HG03457 (cell line): ENCODE measurements at regions not wholly inside any gene's neighbourhood (a gene's known extent, or its start where the extent isn't known, plus 50 kb on each side); places are given as distances from the start of the nearest gene placed in this dataset.

Source experiments
- ATAC-seq: cut with Tn5 transposase; IDR thresholded peaks from one replicate; pipeline ENCODE4 v1.9.1; 2021; ENCODE audit warnings: moderate number of reproducible peaks; ENCODE audit not compliant: unreplicated experiment

DNA sequence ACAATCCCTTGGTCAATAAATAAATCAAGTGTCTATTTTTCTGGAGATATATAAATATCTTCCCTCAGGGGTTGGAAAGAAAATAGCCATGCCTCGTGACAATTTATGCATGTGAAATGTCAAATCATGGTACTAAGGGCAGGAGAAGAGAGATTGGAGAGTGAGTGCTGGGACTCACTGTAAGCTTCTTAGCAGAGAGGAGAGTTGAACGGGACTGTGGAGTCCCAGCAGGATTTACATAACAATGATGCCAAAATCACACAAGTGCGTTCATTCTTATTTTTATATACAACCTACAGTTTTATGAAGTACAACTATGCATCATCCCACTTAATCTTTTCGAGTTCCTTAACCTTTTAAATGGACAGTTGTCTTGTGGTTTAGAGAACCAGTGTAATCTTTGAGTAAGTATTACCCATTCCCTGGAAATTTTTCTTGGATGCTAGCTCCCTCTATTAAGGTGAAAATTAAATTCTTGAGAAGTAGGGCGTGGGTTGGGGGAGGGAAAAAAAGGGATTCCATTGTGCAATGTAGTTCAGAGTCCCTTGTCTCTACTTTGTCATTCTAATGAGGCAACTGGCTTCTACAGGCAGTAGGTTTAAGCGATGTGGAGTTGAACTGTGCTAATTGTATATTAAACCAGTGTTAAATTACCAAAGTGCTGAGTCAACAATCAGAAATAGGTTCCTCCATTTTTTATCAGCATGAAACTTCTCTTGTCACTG, 143.6 kb upstream of the EPHA4 start:
- no peak for ATAC-seq

DNA sequence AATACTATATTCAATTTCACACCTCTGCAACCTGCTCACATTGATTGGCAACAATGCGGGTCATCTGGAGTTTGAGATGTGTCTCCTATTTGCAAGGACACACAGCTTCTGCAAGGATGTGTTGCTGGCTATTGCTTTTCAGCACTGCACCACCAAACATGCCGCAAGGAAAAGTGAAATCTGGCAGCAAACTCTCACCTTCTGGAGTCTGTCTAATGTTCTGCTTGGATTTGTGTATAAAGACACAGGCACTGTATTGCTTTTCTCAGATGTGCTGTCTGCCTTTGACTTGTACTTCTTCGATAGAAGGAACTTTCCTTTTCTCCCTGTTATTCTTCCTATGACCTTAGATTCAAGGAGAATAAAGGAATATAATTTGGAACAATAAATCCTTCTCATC, 138.6 kb upstream of the EPHA4 start:
- ATAC-seq: no peak

DNA sequence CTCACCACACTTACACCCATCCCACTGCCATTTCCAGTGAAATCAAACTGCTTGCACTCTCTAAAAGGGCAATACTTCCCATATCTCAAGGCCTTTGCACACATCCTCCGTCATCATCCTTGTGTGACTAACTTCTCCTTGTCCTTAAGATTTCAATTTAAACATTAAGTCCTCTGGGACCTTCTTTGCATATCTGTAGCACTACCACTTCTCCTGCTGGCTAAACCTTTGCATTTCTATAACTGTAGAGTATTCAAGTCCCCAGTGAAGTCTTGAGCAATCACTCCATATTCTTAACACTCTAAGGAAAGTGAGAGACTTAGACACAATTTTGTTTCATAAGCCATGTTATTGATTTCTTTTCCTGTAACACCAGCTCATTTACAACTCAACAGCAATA, 136.8 kb upstream of the EPHA4 start:
- no peak for ATAC-seq

DNA sequence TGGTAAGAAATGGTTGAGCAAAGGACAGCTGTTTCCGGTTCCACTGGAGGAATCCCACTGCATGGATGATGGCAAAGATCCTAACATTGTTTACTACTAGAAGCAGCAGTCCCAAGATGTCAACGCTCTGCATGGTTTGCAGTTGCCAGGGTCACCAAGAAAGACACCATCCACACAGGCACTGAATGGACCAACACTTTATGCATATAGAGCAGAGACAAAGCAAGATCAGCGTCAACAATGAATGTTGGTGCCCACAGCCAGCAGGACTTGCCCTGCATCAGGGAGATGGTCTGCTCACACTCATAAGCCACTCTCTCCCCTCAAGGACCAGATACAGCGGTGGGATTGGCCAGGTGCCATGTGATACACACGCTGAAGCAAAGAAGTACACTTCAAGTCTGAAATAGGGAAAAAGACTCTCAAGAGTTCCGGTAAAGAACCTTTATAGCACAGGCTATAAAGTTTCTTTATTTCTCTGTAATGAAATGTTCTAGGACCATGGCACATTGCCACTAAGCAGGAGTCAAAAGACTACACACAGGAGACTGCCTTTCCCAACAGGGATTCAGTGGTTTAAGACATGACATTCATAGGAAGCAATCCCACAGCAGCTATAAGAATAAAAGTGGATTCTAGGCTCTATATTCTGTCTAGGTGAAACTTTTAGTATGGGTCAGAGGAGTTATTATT, 133.2 kb upstream of the EPHA4 start:
- no peak for ATAC-seq

DNA sequence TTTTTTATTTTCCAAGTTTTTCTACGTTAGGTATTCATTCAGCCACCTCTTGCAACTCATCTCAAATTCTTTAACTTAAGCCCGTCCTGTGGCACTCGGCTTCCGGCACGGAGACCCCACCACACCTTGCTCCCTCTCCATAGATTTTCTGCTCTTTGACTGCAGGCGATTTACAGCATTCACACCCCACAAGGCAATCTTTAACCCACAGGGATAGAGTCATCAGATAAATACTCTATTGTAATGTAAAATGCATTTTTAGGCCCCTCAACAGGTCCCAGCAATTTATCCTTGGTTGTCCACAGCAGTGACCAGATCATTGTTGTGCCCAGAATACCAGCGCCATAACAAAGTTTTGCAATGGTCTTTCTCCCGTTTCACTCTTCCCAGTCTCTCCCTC, 132.3 kb upstream of the EPHA4 start:
- no peak for ATAC-seq

DNA sequence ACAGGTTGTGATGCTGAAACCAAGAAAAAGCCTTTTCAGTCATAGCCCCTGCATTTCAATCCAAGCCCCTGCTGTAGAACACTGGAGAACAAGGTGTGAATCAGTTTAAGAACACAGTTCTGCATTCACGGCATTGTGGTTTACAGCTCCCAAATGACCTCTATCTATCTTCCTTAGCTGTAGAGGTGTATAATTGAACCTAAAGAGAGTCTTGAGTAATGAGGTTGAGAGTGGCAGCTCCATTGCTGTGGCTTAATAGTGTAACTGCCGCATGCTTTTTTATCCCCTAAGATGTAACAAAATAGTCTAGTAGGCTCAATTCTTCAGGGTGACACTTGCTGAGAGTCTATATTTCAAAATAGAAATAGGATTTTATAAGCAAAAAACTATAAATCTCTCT, 121.3 kb upstream of the EPHA4 start:
- no peak for ATAC-seq

DNA sequence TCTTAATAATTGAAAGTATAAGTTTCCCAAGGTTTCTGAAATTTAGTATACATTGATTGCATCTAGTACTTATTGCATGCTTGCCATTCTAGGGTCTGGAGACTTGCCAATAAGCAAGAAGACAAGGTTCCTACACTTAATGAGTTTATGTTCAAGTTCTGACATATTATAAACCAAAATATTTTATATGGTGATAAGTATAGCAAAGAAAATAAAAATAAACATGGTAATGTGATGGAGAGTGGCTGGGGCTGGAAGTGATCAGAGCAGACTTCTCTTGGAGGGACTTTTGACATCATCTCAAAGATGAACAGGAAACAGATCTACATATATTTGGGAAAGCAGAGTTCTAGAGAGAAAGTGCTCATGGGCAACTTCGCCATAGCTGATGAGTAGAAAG, 119.5 kb upstream of the EPHA4 start:
- ATAC-seq: no peak

DNA sequence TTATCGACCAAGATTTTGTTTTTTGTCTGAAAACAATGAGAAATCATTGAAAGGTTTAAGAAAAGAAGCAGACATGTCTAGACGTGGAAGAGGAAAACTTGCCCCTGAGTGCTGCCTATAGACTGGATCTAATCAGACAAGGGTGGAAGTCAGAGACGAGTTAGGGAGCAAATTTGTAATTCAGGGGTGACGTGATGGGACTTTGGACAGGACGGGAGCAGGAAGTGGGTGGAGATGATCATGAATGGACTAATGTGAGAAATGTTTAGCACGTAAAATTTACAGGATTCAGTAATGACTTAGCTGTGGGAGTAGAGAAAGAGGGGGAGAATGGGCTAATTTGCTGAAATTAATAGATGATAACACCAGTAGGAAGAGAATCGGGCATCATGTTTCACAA, 117.0 kb upstream of the EPHA4 start:
- ATAC-seq: no peak

DNA sequence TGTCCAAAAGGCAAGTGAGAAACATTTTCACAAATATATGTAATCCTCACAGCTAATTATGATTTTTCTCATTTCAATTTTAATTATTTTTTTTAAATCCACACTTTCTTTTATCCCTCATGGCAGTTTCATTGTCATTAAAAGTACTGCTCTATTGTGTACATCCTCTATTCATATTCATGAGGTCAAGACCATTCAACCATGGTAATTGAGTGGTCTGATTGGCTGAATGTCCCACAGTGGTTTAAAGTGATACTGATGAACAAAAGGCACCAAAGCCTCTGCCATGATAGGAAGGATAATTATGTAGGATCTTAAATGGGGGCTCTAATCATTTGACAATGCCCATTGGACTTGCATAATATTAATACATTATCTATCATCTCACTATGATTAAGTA, 108.4 kb upstream of the EPHA4 start:
- ATAC-seq: no peak

DNA sequence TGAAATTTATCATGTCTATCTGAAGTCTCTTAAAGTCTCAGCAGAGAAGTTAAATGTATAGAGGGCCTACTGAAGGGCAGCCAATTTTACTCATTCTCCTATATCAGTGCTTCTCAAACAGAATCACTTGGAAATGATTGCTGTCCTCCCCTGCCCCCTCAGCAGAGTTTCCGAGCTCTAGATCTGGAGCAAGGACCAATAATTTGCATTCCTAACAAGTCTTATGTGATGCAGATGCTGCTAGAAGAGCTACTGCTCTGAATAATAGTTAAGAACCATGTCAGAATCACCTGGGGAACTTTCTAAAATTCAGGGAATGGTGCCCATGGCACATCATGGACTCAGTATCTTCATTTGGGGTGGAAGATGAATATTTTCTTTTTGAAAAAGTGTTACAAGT, 105.6 kb upstream of the EPHA4 start:
- ATAC-seq: no peak

DNA sequence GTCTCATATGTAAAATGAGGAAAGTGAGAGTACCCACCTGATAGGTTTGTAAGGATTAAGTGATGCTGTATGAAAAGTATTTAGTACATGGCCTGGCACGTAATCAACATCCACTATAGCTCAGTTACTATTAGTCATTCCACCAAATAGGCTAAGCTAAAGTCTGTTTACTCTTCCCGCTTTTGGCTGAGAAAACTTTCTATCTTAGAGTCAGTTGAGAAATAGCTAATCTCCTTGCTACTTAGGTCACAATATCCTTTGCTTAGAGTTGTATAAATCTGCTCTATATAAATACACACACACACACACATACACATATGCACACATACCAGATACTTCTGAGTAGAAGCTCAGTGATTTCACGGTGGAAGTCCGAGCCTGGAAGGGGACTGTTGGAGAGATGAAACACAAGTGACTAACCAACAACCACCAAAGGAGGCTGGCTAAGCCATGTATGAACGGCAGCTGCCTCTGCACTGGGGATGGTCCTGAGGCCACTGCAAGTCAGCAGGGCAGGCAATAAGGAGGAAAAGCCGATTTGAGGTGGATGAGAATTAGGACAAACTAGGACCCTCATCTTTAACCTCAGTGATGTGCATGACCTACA, 104.6 kb upstream of the EPHA4 start:
- no peak for ATAC-seq

DNA sequence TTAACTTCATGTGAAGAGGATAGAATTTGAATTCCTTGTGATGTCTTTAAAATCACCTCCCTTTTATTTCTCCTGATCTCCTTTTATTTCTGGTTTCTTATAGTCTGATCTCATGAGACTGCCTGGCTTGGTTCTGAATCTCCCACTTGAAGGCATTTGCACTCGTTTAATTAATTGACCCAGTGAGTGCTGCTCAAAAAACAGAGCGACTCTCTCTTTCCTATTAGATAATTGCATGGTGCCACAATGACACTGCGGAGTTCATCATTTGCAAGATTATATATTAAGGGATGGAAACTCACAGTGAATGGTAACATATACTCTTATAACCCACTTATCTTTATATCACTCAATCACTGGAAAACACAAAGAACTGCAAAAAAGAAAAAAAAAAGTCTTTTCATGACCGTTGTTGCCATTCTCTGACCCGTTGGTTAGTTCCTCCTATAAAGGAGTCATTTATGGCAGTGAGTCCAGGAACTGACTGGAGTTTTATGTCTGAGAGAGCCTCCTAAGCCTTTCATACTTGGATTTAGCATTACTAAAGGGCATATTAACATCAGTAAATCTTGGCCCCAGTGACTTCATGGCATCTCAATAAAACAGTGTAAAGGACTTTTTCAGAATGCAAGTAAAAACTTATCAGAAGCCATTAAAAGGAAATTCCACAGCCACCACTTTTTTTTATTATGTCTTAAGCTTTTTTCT, 103.3 kb upstream of the EPHA4 start:
- ATAC-seq: no peak

DNA sequence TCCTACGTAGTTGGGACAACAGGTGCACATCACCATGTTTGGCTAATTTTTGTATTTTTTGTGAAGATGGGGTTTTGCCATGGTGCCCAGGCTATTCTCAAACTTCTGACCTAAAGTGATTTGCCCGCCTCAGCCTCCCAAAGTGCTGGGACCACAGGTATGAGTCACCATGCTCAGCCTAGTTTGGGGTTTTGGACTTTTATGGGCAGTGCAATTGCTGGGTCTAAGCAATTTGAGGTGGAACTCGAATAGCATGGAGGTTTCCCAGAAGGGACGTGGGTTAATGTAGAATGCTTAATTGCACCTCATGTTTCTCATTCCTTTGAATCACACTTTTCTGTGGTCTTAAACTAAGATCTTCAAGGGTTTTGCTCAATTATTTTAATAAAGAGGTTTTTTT, 102.3 kb upstream of the EPHA4 start:
- no peak for ATAC-seq

DNA sequence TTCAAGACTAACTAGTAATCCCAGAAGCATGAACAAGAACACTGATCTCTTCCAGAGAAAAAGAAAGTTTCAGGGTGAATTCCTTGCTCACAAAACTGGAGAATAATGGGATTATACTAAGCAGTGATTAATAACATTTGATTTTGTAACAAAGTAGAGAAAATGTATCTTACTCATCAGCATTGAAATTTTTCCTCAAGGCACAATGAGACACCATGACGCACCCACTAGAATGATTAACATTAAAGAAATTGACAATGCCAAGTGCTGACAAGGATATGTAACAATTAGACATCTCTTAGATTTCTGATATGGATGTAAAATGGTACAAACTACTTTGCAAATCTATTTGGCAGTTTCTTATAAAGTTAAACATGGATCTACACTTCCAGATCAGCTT, 101.1 kb upstream of the EPHA4 start:
- no peak for ATAC-seq

DNA sequence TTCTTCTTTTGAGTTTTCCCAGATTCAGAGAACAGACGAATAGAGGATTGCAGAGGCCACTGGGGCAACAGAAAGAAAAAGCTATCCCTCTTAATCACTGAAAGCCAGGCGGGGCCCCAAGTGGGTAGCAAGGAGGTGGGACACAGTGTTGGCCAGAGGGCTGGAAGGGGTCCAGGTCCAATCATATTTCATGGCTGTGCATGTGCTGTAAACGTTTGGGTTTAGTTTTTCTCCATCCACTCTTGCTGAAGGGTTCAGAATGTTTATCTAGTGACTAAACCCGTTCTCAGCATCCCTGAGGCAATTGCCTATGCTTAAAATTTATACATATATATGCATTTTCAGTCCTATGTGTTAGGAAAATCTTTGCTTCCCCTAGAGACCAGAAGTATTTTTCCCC, 99.4 kb upstream of the EPHA4 start:
- no peak for ATAC-seq

DNA sequence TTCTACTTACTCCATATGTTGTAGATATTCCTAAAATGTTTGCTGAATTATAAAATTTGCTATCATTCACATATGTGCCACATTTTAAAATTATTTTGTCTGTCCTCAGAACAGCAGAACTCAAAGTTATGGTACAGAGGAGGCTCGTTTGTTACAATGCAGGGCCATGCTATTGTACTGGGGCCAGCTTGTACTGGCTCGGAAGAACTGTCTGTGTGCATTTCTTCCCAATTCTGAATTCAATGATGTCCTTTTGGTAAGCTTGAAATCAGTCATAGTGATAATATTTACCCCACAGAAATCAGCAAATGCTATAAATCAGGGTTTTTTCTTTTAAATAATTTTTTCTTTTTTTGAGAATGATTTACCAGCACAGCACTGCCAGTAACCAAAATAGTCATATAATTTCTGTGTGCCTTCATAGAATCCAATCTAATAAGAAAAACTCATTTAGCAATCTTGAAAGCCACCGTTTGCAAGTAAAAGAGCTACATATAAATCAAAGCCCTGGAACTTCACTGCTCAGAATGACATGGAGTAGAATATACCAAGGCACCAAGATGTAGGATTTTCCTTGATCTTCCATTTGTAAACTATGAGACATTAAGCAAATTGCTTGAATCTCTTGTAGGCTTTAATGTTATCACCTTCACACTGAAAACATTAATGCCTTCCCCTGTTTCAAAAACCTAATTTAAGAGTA, 90.7 kb upstream of the EPHA4 start:
- ATAC-seq: no peak

DNA sequence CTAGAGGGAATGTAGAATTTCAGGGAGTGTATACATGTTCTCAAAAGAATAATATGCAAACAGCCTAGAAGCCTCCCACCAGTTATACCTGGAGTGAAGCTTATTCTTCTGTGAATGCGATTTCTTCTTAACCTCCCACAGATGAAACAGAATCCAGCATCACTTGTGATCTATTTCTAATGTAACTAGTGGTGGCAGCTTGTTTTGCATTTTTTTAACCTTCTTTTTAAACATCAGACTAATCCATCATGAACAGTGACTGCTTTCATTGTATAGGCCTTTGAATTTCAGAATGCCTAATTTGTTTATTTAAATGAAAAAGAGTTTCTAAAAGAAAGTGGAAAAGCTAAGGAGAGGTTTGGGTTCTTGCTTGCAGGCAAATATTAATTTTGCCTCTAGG, 85.7 kb upstream of the EPHA4 start:
- no peak for ATAC-seq

DNA sequence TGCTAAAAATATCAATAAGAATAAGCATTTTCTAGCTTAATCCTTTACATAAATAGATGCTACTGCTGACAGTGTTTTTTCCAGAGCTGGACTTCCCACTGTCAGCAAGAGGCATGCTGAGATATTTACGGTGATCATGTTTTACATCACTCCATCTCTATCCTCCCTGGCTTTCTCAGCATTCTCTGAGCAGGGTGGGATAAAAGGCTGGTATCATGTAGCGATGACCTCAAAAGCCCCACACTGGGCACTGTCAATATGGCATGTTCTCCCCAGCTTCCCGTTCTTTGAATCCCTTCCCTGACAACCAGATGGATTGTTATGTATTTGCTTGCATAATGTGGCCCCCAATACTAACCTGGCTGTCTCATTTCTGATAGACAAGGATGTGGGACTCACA, 83.2 kb upstream of the EPHA4 start:
- ATAC-seq: no peak

DNA sequence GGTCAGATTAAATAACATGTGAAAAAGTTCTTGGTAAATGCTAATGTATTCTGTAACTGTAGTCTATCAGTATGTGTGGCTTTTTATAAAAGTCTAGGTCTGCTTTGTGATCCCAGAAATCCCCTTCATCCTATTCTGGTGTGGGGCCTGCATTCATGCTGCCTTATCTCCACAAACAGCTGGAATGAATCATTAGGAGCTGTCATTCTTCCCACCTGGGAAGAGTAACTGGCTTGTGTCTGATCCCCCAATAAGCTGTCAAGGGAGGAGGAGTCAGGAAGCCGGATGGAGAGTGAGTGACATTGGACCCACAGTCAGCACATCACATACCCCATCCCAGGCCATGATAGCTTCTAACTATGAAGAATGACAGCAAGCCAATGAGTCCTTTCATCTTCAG, 81.1 kb upstream of the EPHA4 start:
- no peak for ATAC-seq

DNA sequence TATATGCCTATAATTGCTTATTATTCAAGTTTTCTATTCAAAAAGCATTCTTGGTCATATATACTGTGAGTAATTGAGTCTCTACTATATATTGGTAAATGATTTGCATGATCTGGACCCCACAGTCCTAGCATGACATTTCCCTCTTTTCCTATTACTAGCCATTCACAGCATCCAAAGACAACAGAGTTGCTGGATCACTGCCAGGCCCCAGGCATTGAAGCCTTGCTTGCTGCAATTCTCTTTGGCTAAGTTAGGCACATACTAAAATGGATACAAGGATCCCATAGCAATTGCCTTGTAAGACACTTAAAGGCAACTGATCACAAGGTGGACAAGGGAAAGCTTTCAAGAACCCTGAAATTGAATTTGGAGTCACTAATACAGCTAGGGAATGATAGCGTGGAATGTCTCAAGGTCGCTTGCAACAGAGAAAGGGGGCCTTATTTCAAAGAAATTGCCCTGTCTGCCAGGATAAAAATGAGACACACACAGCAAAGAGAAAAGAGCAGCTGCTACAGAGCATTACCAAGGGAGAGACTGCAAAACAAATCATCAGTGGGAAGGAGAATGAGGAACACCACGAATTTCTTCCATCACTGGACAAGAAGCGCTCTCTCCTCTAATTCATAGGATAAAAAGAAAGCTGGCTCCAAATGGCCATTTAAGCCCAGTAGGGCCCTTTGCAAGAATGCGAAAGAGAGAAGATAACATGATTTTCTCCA, 77.1 kb upstream of the EPHA4 start:
- ATAC-seq: no peak

DNA sequence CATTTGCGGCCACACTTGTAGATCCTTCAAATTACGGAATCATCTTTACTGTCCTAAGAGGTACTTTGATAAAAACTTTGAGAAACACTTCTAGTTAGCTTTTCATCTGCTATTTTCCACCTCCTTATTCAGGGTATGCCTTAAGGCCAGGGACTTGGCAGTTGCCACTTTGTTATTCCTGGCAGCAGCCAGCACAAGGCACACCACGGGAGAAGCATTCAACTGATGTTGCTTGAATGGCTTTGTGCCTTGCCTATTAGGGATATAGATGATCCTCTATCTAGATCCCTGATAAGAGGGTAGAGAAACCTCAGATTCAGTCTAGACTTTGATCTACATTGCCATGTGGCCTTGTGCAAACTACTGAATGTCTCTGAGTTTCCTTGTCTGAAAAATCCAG, 70.3 kb upstream of the EPHA4 start:
- no peak for ATAC-seq
